ENCODE measurements at regions not wholly inside any gene's neighbourhood (a gene's known extent, or its start where the extent isn't known, plus 50 kb on each side); places are given as distances from the start of the nearest gene placed in this dataset.

GRCh38 chr3:94787734-94788270 lies 724.9 kb downstream of the NSUN3 start:
- TF ChIP-seq WT1 (tag by site-specific recombination; IDR thresholded peaks at IDR 0.05) (0 out of 2 replicates have a peak, but pooled peaks have one; percentile 11), ZBTB10 (tag by site-specific recombination; IDR thresholded peaks at IDR 0.05) (no peak), ZNF549 (tag by site-specific recombination; IDR thresholded peaks at IDR 0.05) (no peak)
- Histone ChIP-seq H3K36me3 (ENCODE audit: control insufficient read depth in 2 of 2, insufficient read depth in 1 of 2, low read length in 2 of 2) (no peaks in the 10 kb centered on the region), H3K27ac (ENCODE audit: extremely low read depth, low read depth, low read length) (no peak overlapping the region), H3K4me1 (ENCODE audit: control insufficient read depth, insufficient read depth, low read length) (no peaks in the 10 kb centered on the region), H3K4me3 (ENCODE audit: low read depth, low read length) (no peak overlapping the region), H3K9me3 (ENCODE audit: control insufficient read depth, insufficient read depth, low read depth, low read length) (no peaks in the 10 kb centered on the region)
- ChIA-PET POLR2A (no interaction called here), CTCF (no interaction called here)

- H3K27ac ChIP-seq (ENCODE audit: extremely low read depth, low read depth, low read length): no peak overlapping the region
- H3K36me3 ChIP-seq (ENCODE audit: control insufficient read depth in 2 of 2, insufficient read depth in 1 of 2, low read length in 2 of 2): no peaks in the 10 kb centered on the region
- POLR2A ChIA-PET: no interaction called here
- no peak for TF ChIP-seq SP7 (tag by site-specific recombination; IDR thresholded peaks at IDR 0.05)
- TF ChIP-seq, protein P1, sequence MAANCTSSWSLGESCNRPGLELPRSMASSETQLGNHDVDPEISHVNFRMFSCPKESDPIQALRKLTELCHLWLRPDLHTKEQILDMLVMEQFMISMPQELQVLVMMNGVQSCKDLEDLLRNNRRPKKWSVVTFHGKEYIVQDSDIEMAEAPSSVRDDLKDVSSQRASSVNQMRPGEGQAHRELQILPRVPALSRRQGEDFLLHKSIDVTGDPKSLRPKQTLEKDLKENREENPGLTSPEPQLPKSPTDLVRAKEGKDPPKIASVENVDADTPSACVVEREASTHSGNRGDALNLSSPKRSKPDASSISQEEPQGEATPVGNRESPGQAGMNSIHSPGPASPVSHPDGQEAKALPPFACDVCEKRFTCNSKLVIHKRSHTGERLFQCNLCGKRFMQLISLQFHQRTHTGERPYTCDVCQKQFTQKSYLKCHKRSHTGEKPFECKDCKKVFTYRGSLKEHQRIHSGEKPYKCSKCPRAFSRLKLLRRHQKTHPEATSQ (tag by site-specific recombination; IDR thresholded peaks at IDR 0.05): no peak
- TF ChIP-seq ZNF501 (tag by site-specific recombination; IDR thresholded peaks at IDR 0.05): no peak
- TF ChIP-seq, protein P2, sequence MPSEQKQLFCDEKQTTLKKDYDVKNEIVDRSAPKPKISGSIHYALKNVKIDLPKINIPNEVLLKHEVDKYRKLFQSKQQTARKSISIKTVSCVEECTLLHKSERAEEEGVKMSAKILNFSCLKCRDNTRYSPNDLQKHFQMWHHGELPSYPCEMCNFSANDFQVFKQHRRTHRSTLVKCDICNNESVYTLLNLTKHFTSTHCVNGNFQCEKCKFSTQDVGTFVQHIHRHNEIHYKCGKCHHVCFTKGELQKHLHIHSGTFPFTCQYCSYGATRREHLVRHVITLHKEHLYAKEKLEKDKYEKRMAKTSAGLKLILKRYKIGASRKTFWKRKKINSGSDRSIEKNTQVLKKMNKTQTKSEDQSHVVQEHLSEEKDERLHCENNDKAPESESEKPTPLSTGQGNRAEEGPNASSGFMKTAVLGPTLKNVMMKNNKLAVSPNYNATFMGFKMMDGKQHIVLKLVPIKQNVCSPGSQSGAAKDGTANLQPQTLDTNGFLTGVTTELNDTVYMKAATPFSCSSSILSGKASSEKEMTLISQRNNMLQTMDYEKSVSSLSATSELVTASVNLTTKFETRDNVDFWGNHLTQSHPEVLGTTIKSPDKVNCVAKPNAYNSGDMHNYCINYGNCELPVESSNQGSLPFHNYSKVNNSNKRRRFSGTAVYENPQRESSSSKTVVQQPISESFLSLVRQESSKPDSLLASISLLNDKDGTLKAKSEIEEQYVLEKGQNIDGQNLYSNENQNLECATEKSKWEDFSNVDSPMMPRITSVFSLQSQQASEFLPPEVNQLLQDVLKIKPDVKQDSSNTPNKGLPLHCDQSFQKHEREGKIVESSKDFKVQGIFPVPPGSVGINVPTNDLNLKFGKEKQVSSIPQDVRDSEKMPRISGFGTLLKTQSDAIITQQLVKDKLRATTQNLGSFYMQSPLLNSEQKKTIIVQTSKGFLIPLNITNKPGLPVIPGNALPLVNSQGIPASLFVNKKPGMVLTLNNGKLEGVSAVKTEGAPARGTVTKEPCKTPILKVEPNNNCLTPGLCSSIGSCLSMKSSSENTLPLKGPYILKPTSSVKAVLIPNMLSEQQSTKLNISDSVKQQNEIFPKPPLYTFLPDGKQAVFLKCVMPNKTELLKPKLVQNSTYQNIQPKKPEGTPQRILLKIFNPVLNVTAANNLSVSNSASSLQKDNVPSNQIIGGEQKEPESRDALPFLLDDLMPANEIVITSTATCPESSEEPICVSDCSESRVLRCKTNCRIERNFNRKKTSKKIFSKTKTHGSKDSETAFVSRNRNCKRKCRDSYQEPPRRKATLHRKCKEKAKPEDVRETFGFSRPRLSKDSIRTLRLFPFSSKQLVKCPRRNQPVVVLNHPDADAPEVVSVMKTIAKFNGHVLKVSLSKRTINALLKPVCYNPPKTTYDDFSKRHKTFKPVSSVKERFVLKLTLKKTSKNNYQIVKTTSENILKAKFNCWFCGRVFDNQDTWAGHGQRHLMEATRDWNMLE (tag by site-specific recombination; conservative IDR thresholded peaks at IDR 0.05; ENCODE audit: low read depth): no peak
- TF ChIP-seq ZNF174 (tag by site-specific recombination; IDR thresholded peaks at IDR 0.05): no peak
- TF ChIP-seq, protein P3, sequence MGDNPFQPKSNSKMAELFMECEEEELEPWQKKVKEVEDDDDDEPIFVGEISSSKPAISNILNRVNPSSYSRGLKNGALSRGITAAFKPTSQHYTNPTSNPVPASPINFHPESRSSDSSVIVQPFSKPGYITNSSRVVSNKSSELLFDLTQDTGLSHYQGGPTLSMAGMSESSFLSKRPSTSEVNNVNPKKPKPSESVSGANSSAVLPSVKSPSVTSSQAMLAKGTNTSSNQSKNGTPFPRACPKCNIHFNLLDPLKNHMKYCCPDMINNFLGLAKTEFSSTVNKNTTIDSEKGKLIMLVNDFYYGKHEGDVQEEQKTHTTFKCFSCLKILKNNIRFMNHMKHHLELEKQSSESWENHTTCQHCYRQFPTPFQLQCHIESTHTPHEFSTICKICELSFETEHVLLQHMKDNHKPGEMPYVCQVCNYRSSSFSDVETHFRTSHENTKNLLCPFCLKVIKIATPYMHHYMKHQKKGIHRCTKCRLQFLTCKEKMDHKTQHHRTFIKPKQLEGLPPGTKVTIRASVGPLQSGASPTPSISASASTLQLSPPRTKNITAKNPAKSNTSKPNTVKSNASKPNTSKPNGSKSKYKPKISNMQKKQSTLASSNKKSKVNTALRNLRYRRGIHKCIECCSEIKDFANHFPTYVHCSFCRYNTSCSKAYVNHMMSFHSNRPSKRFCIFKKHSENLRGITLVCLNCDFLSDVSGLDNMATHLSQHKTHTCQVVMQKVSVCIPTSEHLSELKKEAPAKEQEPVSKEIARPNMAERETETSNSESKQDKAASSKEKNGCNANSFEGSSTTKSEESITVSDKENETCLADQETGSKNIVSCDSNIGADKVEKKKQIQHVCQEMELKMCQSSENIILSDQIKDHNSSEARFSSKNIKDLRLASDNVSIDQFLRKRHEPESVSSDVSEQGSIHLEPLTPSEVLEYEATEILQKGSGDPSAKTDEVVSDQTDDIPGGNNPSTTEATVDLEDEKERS (tag by site-specific recombination; IDR thresholded peaks at IDR 0.05): no peak
- no peak for TF ChIP-seq ZNF660 (tag by site-specific recombination; IDR thresholded peaks at IDR 0.05)
- TF ChIP-seq ZNF654 (tag by site-specific recombination; IDR thresholded peaks at IDR 0.05; ENCODE audit: low read depth): no peak
- no peak for TF ChIP-seq ZNF23 (tag by site-specific recombination; IDR thresholded peaks at IDR 0.05; ENCODE audit: borderline replicate concordance)
- no peak for TF ChIP-seq SCRT1 (tag by site-specific recombination; IDR thresholded peaks at IDR 0.05; ENCODE audit: borderline replicate concordance)
- TF ChIP-seq ZNF600 (tag by site-specific recombination; IDR thresholded peaks at IDR 0.05): no peak
- TF ChIP-seq ZBTB20 (tag by site-specific recombination; IDR thresholded peaks at IDR 0.05): no peak
- no peak for TF ChIP-seq MYNN (tag by site-specific recombination; IDR thresholded peaks at IDR 0.05; ENCODE audit: borderline replicate concordance)
- no peak overlapping the region for H3K4me3 ChIP-seq (ENCODE audit: low read depth, low read length)
- H3K4me1 ChIP-seq (ENCODE audit: control insufficient read depth, insufficient read depth, low read length): no peaks in the 10 kb centered on the region
- H3K9me3 ChIP-seq (ENCODE audit: control insufficient read depth, insufficient read depth, low read depth, low read length): no peaks in the 10 kb centered on the region
- CTCF ChIA-PET: no interaction called here
Measured at GRCh38 chr3:94794563-94794962, 731.7 kb downstream of the NSUN3 start.

Measured in HEK293 (cell line).